Mucosa of rectum (tissue), 2 donors: ENCODE measurements at regions not wholly inside any gene's neighbourhood (a gene's known extent, or its start where the extent isn't known, plus 50 kb on each side); places are given as distances from the start of the nearest gene placed in this dataset.

Experiments
- H3K27ac ChIP-seq, 2 donors: one replicate each; pipeline ENCODE4 v1.7.0; 2013; ENCODE audit warnings: inconsistent platforms in 2 of 2, low read depth in 2 of 2, low read length in 2 of 2
- H3K27me3 ChIP-seq, 2 donors: one replicate each; pipeline ENCODE4 v1.7.0; 2013; ENCODE audit warnings: low read length in 2 of 2; ENCODE audit not compliant: control insufficient read depth in 2 of 2, insufficient read depth in 2 of 2
- H3K36me3 ChIP-seq, 2 donors: one replicate each; pipeline ENCODE4 v1.7.0; 2013; ENCODE audit warnings: low read length in 2 of 2; ENCODE audit not compliant: control insufficient read depth in 2 of 2, insufficient read depth in 2 of 2
- H3K4me1 ChIP-seq, 2 donors: one replicate each; pipeline ENCODE4 v1.7.0; 2013; ENCODE audit warnings: low read length in 2 of 2, mild to moderate bottlenecking in 1 of 2; ENCODE audit not compliant: control insufficient read depth in 2 of 2, insufficient read depth in 2 of 2
- H3K4me3 ChIP-seq, 2 donors: one replicate each; pipeline ENCODE4 v1.7.0; 2013; ENCODE audit warnings: low read length in 2 of 2
- H3K9ac ChIP-seq, 2 donors: one replicate each; pipeline ENCODE4 v1.7.0; 2013; ENCODE audit warnings: low read length in 2 of 2, low read depth in 1 of 2, mild to moderate bottlenecking in 1 of 2
- H3K9me3 ChIP-seq, 2 donors: one replicate each; pipeline ENCODE4 v1.7.0; 2013; ENCODE audit warnings: low read length in 2 of 2; ENCODE audit not compliant: control insufficient read depth in 2 of 2
- donor health status: healthy.
- donor health status: Normal muscosa, but diverticular disease.

DNA sequence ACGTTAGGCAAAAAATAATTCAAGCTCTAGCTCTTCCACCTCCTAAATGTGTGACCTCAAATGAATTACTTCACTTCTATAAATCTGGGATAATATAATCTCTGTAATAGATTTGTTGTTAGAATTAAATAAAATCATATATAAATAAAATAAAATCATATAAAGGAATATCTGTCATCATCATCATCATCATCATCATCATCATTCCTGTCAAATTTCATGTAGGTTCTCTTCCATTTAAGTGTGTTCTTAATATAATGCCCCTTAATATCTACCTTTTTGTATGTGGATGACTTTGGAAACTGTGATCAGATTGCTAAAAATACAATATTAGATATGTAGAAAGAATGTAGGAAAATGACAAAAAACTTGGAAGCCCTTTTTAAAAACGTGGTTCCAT lies 621.0 kb downstream of the ADGRL2 start:
- no peaks in the 10 kb centered on the region for H3K4me1 ChIP-seq
- H3K27me3 ChIP-seq, result no peaks in the 10 kb centered on the region
- no peak overlapping the region for H3K4me3 ChIP-seq
- no peaks in the 10 kb centered on the region for H3K9me3 ChIP-seq
- H3K9ac ChIP-seq, result no peak overlapping the region
- no peaks in the 10 kb centered on the region for H3K36me3 ChIP-seq
- H3K27ac ChIP-seq, result no peak overlapping the region

DNA sequence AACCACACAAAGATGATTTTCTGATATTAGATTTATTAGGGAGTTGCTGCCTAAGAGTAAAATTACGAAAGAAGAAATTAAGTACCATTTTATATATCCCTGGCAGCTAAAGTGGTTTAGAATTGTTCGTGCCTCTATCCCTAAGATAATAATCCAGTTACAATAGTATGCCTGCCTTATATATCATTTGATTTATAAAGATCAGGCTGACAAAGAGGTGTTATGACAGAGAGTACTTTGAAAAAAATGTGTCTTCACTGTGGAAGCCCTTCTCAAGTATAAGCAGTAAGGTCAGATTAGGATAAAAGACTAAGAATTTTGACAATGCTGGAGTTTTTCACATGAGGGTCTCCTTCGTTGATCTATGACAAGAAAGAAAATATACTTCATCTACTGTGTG lies 619.9 kb downstream of the ADGRL2 start:
- H3K9ac ChIP-seq, result no peak overlapping the region
- no peaks in the 10 kb centered on the region for H3K27me3 ChIP-seq
- H3K36me3 ChIP-seq, result no peaks in the 10 kb centered on the region
- H3K9me3 ChIP-seq, result no peaks in the 10 kb centered on the region
- no peaks in the 10 kb centered on the region for H3K4me1 ChIP-seq
- H3K4me3 ChIP-seq, result no peak overlapping the region
- H3K27ac ChIP-seq, result no peak overlapping the region

DNA sequence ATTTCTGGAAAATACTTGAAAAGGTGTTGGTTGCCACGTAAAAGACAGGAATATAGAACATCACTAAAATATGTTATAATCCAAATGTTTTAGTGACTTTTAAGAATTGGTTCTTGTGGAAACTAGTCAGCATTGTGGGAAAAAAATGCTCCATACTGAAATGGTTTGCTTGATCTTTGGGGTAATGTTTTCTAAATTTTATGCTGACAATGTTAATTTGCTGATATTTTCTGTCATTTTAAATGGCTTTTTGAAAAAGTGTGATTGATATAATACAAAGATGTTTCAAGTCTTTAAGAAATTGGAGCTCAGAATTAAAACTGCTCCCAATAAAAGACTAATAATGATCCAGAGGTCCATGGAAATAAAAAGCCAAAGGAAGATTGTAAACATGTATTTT lies 610.9 kb downstream of the ADGRL2 start:
- no peaks in the 10 kb centered on the region for H3K4me1 ChIP-seq
- H3K27ac ChIP-seq, result no peak overlapping the region
- no peaks in the 10 kb centered on the region for H3K36me3 ChIP-seq
- no peaks in the 10 kb centered on the region for H3K27me3 ChIP-seq
- H3K9ac ChIP-seq, result no peak overlapping the region
- no peaks in the 10 kb centered on the region for H3K9me3 ChIP-seq
- no peak overlapping the region for H3K4me3 ChIP-seq

DNA sequence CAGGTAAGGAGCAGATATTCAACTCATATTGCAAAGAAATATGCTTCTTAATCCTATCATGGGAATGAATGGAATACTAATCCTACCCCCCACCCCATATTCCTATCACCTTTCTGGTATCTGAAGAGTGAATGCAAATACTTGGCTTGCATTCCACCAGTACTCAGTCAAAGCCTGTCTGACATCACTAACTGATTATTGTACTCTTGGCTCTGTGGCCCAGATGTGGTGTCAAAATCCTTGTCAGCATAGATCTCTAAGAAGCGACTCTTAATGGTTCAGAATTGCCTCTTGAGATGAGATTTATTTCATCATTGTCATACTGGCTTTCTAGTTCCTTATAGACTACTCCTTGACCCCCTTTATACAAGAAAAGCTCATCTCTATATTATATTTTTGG lies 604.6 kb downstream of the ADGRL2 start:
- Histone ChIP-seq H3K9me3 (no peaks in the 10 kb centered on the region), H3K27me3 (no peaks in the 10 kb centered on the region), H3K27ac (no peak overlapping the region), H3K4me3 (no peak overlapping the region), H3K9ac (no peak overlapping the region), H3K4me1 (no peaks in the 10 kb centered on the region), H3K36me3 (no peaks in the 10 kb centered on the region)

DNA sequence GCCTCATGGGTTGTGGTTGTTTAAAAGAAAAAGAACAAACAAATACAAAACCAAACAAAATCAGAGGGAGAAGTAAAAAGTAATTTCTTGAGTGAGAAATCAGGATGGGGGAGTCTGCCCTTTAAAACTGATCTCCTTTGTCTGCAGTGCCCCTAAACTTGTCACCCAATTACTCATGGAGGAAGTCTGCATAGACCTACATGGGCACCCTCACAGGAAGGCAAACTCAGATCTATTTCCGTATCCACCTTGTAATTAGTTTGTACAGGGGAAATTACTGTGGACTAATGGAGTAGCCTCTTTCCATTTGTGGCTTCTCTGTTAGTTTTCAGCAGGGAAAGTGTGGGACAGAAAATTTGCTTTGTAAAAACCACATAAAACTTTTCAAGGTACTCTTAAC lies 600.4 kb downstream of the ADGRL2 start:
- H3K9me3 ChIP-seq, result no peaks in the 10 kb centered on the region
- H3K4me1 ChIP-seq, result no peaks in the 10 kb centered on the region
- H3K4me3 ChIP-seq, result no peak overlapping the region
- H3K36me3 ChIP-seq, result no peaks in the 10 kb centered on the region
- no peak overlapping the region for H3K27ac ChIP-seq
- H3K9ac ChIP-seq, result no peak overlapping the region
- no peaks in the 10 kb centered on the region for H3K27me3 ChIP-seq

DNA sequence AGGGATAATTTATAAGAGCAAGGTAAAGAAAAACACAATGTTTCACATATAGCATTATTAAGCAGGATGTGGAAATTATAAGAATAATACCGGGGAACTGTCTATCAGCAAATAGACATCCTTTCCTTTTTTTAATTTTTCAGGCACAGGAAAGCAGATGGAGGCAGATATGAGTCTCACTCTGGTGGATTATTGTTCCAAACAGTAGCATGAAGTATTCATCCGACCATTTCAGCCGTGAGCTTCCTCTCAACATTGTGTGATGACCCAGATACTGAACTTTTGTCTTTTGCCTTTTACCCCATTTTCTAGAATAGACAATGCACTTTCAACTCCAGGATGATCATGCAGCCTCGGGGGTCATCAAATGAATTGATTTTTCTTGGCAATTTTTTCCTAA lies 599.8 kb downstream of the ADGRL2 start:
- Histone ChIP-seq H3K36me3 (no peaks in the 10 kb centered on the region), H3K9ac (no peak overlapping the region), H3K27me3 (no peaks in the 10 kb centered on the region), H3K4me1 (no peaks in the 10 kb centered on the region), H3K4me3 (no peak overlapping the region), H3K9me3 (no peaks in the 10 kb centered on the region), H3K27ac (no peak overlapping the region)

DNA sequence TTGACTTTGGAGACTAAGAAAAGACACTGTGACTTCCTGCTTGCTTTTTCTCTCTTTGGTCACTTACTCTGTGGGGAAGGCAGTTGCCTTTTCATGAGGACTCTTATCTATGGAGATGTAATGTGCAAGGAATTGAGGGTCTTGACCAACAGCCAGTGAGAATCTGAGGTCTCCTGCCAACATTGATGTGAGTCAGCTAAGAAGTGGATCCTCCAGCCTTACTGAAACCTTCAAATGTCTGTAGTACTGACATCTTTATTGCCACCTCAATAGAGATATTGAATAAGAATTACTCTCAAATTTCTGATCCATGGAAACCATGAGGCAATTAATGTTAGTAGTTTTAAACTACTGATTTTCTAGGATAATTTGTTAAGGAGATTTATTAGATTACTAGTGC lies 598.4 kb downstream of the ADGRL2 start:
- H3K27ac ChIP-seq, result no peak overlapping the region
- H3K27me3 ChIP-seq, result no peaks in the 10 kb centered on the region
- H3K4me1 ChIP-seq, result no peaks in the 10 kb centered on the region
- no peaks in the 10 kb centered on the region for H3K36me3 ChIP-seq
- H3K4me3 ChIP-seq, result no peak overlapping the region
- H3K9me3 ChIP-seq, result no peaks in the 10 kb centered on the region
- no peak overlapping the region for H3K9ac ChIP-seq

DNA sequence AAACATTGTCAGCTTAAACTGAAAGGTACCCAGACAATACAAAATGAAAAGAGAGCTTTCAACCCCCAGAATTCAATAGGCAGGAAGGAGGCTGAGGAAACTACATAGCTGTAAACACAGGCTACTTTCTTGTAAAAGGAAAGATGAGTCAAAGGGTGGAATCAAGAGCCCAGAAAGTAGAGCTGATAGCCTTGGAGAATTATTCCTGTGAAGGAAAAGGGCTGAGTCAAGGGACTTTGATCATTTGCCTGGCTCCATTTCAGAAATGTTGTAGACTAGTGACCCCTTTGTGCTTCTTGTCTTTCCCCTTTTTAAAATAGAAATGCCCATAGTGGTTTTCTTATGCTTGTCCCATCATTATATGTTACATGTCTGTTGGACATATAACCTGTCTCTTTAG lies 597.6 kb downstream of the ADGRL2 start:
- Histone ChIP-seq H3K9ac (no peak overlapping the region), H3K27me3 (no peaks in the 10 kb centered on the region), H3K9me3 (no peaks in the 10 kb centered on the region), H3K4me1 (no peaks in the 10 kb centered on the region), H3K36me3 (no peaks in the 10 kb centered on the region), H3K4me3 (no peak overlapping the region), H3K27ac (no peak overlapping the region)

DNA sequence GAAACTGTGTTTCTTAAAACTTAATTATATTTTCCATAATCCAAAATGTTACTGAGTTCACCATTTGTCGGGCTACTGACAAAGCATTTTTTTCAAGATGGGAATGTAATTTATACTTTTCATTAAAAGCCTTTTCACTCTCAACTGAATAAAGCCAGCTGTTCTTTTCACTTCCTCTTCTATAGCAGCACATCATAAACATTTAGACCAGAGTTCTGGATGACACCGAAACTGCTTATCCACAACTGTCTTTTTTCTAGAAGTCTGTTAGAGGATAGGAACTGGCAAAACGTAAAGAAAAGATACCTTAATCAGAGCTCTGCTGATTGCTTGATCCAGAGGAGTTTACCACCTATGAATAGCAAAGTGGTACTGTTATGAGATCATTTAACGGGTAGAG lies 594.7 kb downstream of the ADGRL2 start:
- Histone ChIP-seq H3K27ac (no peak overlapping the region), H3K4me3 (no peak overlapping the region), H3K4me1 (no peaks in the 10 kb centered on the region), H3K9ac (no peak overlapping the region), H3K36me3 (no peaks in the 10 kb centered on the region), H3K9me3 (no peaks in the 10 kb centered on the region), H3K27me3 (no peaks in the 10 kb centered on the region)

DNA sequence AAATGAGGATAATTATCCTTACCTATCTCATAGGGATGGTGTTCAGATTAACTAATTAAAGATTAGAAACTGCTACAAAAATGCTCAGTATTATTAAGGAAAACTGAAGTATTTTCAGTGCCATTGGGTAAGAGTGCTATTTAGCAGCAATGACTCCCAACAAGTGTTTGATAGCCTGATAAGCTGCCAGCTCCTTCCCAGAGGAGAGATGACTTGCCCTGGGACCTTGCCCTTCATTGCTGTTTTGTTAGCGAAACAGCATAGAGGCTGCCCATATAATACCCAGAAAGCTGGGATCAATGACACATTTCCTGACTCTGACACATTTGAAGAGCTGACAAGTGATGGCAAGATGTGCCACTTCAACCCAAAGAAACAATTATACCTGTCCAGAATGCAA lies 592.2 kb downstream of the ADGRL2 start:
- Histone ChIP-seq H3K9me3 (no peaks in the 10 kb centered on the region), H3K36me3 (no peaks in the 10 kb centered on the region), H3K4me3 (no peak overlapping the region), H3K27ac (no peak overlapping the region), H3K27me3 (no peaks in the 10 kb centered on the region), H3K4me1 (no peaks in the 10 kb centered on the region), H3K9ac (no peak overlapping the region)

DNA sequence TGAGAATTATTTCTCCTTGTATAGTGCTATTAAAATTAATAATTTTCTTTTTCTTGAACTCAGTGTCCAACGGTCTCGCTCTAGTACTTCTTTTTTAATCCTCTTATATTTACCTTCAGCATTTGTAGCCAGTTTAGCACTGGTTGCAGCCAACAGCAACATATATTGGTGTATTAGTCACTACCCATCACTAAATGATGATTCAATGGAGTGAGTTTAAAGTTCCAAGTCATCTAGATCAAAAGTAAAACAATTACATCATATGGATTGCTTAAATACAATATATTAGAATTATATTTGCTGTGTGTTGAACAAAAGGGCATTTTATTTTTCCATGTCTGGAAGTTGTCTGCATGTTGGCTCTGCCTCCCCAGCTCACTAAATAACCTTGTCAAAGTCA lies 591.8 kb downstream of the ADGRL2 start:
- Histone ChIP-seq H3K9me3 (no peaks in the 10 kb centered on the region), H3K9ac (no peak overlapping the region), H3K27me3 (no peaks in the 10 kb centered on the region), H3K4me3 (no peak overlapping the region), H3K36me3 (no peaks in the 10 kb centered on the region), H3K27ac (no peak overlapping the region), H3K4me1 (no peaks in the 10 kb centered on the region)
